Stomach (tissue), 8 donors: ENCODE measurements at regions not wholly inside any gene's neighbourhood (a gene's known extent, or its start where the extent isn't known, plus 50 kb on each side); places are given as distances from the start of the nearest gene placed in this dataset.

Experiments
- DNase-seq, 2 donors: peaks; one replicate each; pipeline versions ENCODE4 v3.0.0 to v3.0.0-alpha.2; 2013 to 2019
- H3K27ac ChIP-seq, 5 donors: fragments of 200-600 bp in 4 of 5; sonication (generic) in 4 of 5; one replicate each; pipeline ENCODE4 v1.5.1; 2013 to 2019; ENCODE audit warnings: mild to moderate bottlenecking in 1 of 5, moderate library complexity in 1 of 5
- H3K27me3 ChIP-seq, 3 donors: fragments of 200-600 bp; sonication (generic); one replicate each; pipeline ENCODE4 v1.5.1; 2017 to 2019; ENCODE audit warnings: mixed run types in 1 of 3
- H3K36me3 ChIP-seq, 4 donors: fragments of 200-600 bp; sonication (generic); 1 replicate in 3 of 4; 2 replicates in 1 of 4; pipeline ENCODE4 v1.5.1; 2016 to 2019
- H3K4me1 ChIP-seq, 4 donors: fragments of 200-600 bp; sonication (generic); one replicate each; pipeline ENCODE4 v1.5.1; 2016 to 2019
- H3K4me3 ChIP-seq, 4 donors: fragments of 200-600 bp; sonication (generic) in 3 of 4; one replicate each; pipeline ENCODE4 v1.5.1; 2016 to 2019; ENCODE audit warnings: mild to moderate bottlenecking in 1 of 4
- H3K9me3 ChIP-seq, 4 donors: fragments of 200-600 bp; sonication (generic); one replicate each; pipeline ENCODE4 v1.5.1; 2016 to 2019
- EP300 ChIP-seq: sonication (generic); formaldehyde crosslinking; IDR thresholded peaks from one replicate; pipeline ENCODE4 v1.6.1; 2017; ENCODE audit warnings: antibody characterized with exemption
- POLR2A ChIP-seq, 4 donors: fragments of 450-650 bp; IDR thresholded peaks; one replicate each; pipeline ENCODE4 v1.6.1; 2016; ENCODE audit warnings: antibody characterized with exemption in 4 of 4, control low read depth in 2 of 4, mild to moderate bottlenecking in 1 of 4, moderate library complexity in 1 of 4
- POLR2AphosphoS5 ChIP-seq, 3 donors: sonication (generic); formaldehyde crosslinking; IDR thresholded peaks; one replicate each; pipeline ENCODE4 v1.6.1; 2016; ENCODE audit warnings: antibody characterized with exemption in 3 of 3
- WGBS, 5 donors: extraction: QIAGEN DNeasy Blood & Tissue Kit in 3 of 5; methylation state at CpG; one replicate each; pipeline versions ENCODE4 v1.1.5 to v1.1.7; 2013 to 2018; 5-methylcytosine and 5-hydroxymethylcytosine counted together
- intact Hi-C: fragments of 100-400 bp; cut with DNase I; formaldehyde crosslinking; loops from one replicate; pipeline ENCODE4 v1.15.1; 2023; ENCODE audit warnings: low total_unique reads
- TF ChIP-seq, protein P1 (sequence below), 7 experiments: fragments of 450-650 bp in 4 of 7; fragments of 200-600 bp in 3 of 7; sonication (generic) in 3 of 7; IDR thresholded peaks; one replicate each; pipeline ENCODE4 v1.5.1; 2016 to 2019; ENCODE audit warnings: antibody characterized with exemption in 7 of 7, control low read depth in 2 of 7, mild to moderate bottlenecking in 1 of 7
- donor health status: healthy with polysubstance abuse.
- donor health status: Bipolar disorder and iron deficiency.
- donor health status: healthy.

DNA sequence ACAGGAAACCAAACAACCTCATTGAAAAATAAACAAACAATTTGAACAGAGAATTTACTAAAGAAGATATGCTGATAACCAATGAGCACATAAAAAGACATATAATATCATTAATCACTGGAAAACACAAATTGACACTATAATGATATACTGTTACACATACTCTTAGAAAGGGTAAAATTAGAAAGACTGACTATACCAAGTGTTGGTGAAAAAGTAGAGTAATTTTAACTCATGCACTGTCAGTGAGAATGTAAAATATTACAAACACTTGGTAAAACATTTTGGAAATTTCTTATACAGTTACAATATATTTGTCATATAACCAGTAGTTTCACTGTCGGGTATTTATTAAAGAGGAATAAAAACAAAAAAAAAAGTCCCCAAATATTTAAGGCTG is 1139.2 kb upstream of the GJE1 start:
- TF ChIP-seq EP300 (no peak), POLR2A (IDR thresholded peaks at IDR 0.05) (no peak), POLR2AphosphoS5 (IDR thresholded peaks at IDR 0.05) (no peak)
- TF ChIP-seq, protein P1, sequence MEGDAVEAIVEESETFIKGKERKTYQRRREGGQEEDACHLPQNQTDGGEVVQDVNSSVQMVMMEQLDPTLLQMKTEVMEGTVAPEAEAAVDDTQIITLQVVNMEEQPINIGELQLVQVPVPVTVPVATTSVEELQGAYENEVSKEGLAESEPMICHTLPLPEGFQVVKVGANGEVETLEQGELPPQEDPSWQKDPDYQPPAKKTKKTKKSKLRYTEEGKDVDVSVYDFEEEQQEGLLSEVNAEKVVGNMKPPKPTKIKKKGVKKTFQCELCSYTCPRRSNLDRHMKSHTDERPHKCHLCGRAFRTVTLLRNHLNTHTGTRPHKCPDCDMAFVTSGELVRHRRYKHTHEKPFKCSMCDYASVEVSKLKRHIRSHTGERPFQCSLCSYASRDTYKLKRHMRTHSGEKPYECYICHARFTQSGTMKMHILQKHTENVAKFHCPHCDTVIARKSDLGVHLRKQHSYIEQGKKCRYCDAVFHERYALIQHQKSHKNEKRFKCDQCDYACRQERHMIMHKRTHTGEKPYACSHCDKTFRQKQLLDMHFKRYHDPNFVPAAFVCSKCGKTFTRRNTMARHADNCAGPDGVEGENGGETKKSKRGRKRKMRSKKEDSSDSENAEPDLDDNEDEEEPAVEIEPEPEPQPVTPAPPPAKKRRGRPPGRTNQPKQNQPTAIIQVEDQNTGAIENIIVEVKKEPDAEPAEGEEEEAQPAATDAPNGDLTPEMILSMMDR (IDR thresholded peaks at IDR 0.05): no peak
- H3K36me3 ChIP-seq: no peaks in the 10 kb centered on the region
- no peak overlapping the region for H3K27ac ChIP-seq
- peaks cover 0 to 16% (median 5%) of the 10 kb centered on the region in 4 donors for H3K9me3 ChIP-seq
- no peak for DNase-seq
- no peak overlapping the region for H3K4me3 ChIP-seq
- H3K27me3 ChIP-seq: no peaks in the 10 kb centered on the region
- no peaks in the 10 kb centered on the region for H3K4me1 ChIP-seq
- intact Hi-C loops: no loop called here
- WGBS, 5 donors: 81 to 100% (median 97%) methylated on average over 1 of the region's 1 CpG

DNA sequence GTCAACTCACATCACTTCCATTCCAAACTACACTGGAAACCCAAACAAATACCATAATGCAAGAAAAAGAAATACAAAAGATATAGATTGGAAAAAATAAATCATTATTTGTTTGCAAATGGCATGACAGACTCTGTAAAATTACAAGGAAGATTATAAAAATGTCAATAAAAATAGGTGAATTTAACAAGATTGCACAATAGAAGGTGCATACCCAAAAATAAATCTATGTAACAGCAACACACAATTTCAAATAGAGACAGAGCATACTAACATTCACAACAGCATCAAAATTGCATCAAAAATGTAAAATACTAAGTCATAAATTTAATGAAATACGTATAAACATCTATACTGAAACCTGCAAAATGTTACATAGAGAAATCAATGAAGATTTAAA is 1140.0 kb upstream of the GJE1 start:
- Histone ChIP-seq H3K36me3 (no peaks in the 10 kb centered on the region), H3K27ac (no peak overlapping the region), H3K4me1 (peaks cover 0 to 4% (median 0%) of the 10 kb centered on the region in 4 donors), H3K4me3 (no peak overlapping the region), H3K27me3 (no peaks in the 10 kb centered on the region), H3K9me3 (peaks cover 0 to 16% (median 5%) of the 10 kb centered on the region in 4 donors)
- TF ChIP-seq POLR2A (IDR thresholded peaks at IDR 0.05): no peak
- TF ChIP-seq, protein P1 (IDR thresholded peaks at IDR 0.05): no peak
- TF ChIP-seq POLR2AphosphoS5 (IDR thresholded peaks at IDR 0.05): no peak
- TF ChIP-seq EP300: no peak
- intact Hi-C loops: no loop called here
- WGBS, 5 donors: 74 to 93% (median 87%) methylated on average over 1 of the region's 1 CpG
- DNase-seq: no peak

DNA sequence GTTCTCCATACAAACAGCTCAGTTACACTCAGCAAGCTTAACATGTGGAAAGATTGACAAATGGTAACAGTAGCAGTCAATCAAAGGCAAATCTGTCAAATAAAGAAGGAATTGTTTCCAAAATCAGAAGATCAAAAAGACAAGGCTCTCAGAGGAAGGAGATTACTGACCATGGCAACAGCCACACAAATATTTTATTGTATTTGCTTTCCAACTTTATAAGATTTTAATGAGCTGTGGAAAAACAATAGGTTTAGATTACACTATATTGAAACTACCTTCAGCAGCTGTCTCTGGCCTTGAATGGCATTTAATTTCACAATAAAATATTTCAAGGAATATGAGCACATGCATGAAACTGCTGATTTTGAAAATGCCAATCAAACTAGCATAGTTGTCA is 1143.9 kb upstream of the GJE1 start:
- Histone ChIP-seq H3K9me3 (peaks cover 0 to 6% (median 3%) of the 10 kb centered on the region in 4 donors), H3K4me3 (no peak overlapping the region), H3K36me3 (no peaks in the 10 kb centered on the region), H3K27ac (no peak overlapping the region), H3K27me3 (no peaks in the 10 kb centered on the region), H3K4me1 (peaks cover 0 to 19% (median 0%) of the 10 kb centered on the region in 4 donors)
- intact Hi-C loops: no loop called here
- no peak for DNase-seq
- TF ChIP-seq, protein P1 (IDR thresholded peaks at IDR 0.05): no peak
- no peak for TF ChIP-seq POLR2AphosphoS5 (IDR thresholded peaks at IDR 0.05)
- no peak for TF ChIP-seq POLR2A (IDR thresholded peaks at IDR 0.05)
- no peak for TF ChIP-seq EP300

DNA sequence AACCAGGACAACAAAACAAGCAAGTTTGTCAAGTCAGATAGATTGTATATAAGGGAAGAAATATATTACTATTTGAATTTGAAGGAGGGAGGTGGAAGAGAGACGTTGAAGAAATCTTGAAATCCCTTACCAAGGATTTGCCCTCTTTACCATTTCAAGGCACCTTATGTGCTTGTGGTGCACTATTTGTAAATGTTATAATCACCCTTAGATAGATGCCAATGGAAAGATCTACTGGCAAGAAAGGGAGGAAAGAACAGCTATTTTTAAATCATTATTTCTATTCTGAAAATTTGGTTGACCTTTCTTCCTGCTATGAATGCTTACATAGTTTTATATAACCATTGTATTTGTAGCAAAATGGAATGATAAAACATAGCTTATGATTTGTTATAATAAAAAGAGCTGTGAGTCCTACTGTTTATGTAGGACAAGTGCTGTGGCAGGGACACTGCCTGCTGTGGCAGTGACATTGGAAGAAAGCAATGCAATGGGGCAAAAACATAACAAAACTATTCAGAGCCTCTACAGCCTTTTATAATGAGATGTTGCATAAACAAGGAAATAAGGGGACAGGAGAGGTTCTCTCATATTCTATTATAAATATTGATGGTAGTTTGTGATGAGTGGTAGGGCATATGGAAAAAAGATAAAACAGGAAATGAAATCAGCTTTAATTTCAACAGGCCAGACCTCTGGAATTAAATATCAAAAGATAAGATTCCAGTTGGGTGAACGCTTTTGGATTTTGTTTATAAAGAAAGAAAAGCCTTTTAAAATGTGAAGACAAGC is 1145.2 kb upstream of the GJE1 start:
- H3K4me3 ChIP-seq: no peak overlapping the region
- TF ChIP-seq, protein P1 (IDR thresholded peaks at IDR 0.05): no peak
- TF ChIP-seq POLR2AphosphoS5 (IDR thresholded peaks at IDR 0.05) (no peak), POLR2A (IDR thresholded peaks at IDR 0.05) (no peak), EP300 (no peak)
- intact Hi-C loops: no loop called here
- peaks cover 0 to 2% (median 0%) of the 10 kb centered on the region in 4 donors for H3K9me3 ChIP-seq
- no peak for DNase-seq
- peaks cover 0 to 19% (median 0%) of the 10 kb centered on the region in 4 donors for H3K4me1 ChIP-seq
- H3K36me3 ChIP-seq: no peaks in the 10 kb centered on the region
- no peak overlapping the region for H3K27ac ChIP-seq
- WGBS, 5 donors: 38 to 62% (median 47%) methylated on average over 2 of the region's 2 CpGs
- no peaks in the 10 kb centered on the region for H3K27me3 ChIP-seq
